Renal cortical epithelial cell (primary cell): ENCODE measurements at regions not wholly inside any gene's neighbourhood (a gene's known extent, or its start where the extent isn't known, plus 50 kb on each side); places are given as distances from the start of the nearest gene placed in this dataset.

Experiments
- DNase-seq: peaks from one replicate; pipeline ENCODE4 v3.0.0-alpha.2; 2011; ENCODE audit warnings: low read depth

DNA sequence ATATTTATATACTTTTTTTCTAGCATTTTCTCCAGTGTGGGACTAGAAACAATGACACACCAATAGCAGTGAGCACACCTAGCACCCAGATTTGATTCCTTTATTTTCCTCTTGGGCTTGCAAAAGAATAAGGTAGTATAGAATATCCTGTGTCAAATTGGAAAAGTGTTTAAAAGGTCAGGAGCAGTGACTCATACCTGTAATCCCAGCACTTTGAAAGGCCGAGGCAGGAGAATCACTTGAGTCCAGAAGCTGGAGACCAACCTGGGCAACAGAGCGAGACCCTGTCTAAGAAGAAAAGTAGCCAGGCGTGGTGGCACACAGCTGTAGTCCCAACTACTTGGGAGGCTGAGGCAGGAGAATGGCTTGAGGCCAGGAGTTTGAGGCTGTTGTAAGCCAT lies 53.8 kb upstream of the SGPP1 start:
- DNase-seq: peak; percentile 71

DNA sequence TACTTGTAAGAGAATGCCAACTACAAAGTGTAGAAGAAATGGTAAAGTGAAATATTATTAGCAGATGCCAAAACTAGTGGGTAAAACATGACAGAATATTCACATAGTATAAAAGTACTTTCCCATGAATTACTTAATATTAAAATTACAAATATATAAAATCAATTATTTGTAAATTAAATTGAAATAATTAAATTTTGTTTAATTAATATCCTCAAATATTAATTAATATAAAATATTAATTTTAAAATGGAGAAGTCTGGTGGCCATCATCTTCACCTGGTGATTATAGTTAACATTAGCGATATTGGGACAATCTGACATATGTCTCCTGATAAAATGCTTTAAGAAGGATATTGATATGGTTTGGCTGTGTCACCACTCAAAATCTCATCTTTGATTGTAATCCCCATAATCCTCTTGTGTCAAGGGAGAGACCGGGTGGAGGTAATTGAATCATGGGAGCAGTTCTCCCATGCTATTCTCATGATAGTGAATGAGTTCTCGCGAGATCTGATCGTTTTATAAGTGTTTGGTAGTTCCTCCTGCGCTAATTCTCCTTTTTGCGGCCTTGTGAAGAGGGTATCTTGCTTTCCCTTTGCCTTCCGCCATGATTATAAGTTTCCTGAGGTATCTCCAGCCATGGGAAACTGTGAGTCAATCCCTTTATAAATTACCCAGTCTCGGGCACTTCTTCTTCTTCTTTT lies 55.0 kb upstream of the SGPP1 start:
- no peak for DNase-seq

DNA sequence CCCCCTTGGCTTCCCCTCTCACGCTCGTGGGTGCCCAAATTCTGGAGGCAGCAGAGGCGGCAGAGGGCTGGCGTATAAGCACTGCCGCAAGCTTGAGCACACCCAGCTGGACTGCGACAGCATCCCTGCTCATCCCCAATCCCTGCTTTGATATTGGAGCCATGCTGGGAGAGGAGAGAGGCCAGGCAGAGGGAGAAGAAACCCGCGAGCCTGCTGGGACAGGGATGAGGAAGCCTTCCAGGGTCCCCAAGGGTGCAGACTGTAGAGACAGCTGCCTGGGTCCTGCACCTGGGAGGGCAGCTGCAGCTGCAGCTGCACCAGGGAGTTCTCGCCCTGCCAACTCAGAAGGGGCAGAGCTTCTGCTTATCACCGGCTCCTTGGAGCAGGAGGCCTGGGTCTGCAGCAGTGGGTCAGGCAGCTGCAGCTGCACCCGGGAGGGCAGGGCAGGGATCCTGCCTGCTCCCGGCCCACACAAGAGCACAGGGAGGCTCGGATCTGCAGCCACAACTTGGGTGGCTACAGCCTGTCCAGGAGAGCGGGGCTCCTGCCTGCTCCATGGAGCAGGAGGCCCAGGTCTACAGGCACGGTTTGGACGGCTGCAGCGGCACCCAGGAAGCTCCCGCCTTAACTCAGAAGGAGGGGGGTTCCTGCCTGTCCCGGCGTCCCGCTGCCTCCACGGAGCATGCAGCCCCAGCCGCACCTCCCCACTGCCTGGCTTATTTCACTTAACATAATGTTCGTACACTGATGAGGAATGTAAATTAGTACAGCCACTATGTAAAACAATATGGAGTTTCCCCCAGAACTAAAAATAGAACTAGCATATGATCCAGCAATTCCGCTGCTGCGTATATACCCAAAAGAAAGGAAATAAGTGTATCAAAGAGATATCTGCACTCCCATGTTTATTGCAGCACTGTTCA lies 60.4 kb upstream of the SGPP1 start:
- no peak for DNase-seq

DNA sequence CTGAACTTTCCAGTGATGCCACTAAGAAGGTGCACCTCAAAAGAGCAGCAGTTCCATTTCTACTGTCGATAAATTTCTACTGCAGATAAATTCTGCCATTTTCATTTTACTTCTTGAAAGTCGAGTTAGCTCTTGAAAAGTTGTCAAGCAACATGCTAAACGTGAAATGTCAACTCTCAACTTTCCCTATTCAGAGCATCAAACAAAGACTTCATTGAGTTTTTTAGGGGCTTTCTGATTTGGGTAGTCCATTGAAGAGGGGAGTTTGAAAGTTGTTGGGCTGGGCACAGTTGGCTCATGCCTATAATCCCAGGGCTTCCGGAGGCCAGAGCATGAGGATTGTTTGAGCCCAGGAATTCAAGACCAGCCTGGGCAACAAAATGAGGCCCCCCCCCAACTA lies 59.4 kb upstream of the SYNE2 start:
- DNase-seq: no peak

DNA sequence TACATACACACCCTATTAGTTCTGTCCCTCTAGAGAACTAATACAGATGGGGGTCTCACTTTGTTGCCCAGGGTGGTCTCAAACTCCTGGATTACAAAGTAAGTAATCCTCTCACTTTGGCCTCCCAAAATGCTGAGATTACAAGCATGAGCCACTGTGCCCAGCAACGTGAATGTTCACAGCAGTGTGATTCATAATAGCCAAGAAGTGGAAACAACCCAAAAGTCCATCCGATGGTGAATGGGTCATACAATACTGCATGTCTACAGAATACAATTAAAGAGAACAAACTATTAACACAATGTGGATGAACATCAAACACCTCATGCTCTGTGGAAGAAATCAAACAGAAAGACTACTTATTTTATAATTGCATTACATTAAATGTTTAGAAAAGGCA lies 57.3 kb upstream of the SYNE2 start:
- no peak for DNase-seq

DNA sequence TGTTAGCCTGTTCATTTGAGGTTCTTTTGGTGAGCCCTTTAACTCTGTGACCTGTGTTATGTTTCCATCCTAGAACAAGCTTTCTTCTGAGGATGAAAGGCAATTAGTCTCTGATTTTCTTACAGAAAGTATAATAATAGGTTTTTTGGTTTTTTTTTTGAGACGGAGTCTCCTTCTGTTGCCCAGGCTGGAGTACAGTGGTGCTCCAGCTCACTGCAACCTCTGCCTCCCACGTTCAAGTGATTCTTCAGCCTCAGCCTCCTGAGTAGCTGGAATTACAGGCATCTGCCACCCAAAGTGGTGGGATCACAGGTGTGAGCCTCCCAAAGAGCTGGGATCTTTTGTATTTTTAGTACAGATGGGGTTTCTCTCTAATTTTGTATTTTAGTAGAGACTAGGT lies 52.7 kb upstream of the SYNE2 start:
- no peak for DNase-seq

DNA sequence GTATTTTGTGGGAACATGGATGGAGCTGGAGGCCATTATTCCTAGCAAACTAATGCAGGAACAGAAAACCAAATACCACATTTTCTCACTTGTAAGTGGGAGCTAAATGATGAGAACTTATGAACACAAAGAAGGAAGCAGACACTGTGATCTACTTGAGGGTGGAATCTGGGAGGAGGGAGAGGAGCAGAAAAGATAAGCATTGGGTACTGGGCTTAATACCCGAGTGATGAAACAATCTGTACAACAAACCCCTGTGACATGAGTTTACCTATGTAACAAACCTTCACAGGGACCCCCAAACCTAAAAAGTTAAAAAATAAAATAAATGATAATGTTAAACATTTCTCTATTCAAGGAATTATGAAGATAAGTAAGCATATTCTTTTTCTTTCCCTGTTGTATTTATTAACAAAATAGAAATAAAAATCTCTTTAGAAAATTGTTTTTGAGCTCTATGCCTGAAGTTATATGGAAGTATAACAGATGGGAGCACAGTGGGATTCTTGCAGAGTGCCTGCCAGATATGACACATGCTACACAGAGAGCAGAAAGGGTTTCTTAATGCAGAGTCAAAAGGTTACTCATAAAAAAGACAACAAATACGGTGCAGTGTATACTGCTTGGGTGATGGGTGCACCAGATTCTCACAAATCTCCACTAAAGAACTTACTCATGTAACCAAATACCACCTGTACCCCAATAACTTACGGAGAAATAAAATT lies 52.0 kb upstream of the SYNE2 start:
- no peak for DNase-seq
